ENCODE measurements at regions not wholly inside any gene's neighbourhood (a gene's known extent, or its start where the extent isn't known, plus 50 kb on each side); places are given as distances from the start of the nearest gene placed in this dataset.
A peak's percentile ranks its signal among the peaks of the same experiment; 100 is the strongest.

GRCh38 chr6:113642001-113642713 is 215.0 kb upstream of the MARCKS start:
- ChIA-PET POLR2A (interaction anchor here (0.9 to 2.1 kb wide), 4 partner anchors 11 to 216 kb away, joined by 3 to 20 read pairs (median 6); no protein-coding TSS in a partner anchor), CTCF (interaction anchor here (0.6 to 2.3 kb wide), 11 partner anchors 9 to 217 kb away, joined by 3 to 26 read pairs (median 4); no protein-coding TSS in a partner anchor)
- TF ChIP-seq CTCF (IDR thresholded peaks at IDR 0.05; ENCODE audit: control extremely low read depth, extremely low read depth, low read depth, missing control alignments), result no peak
- no peak for DNase-seq (ENCODE audit: extremely low spot score)

DNA sequence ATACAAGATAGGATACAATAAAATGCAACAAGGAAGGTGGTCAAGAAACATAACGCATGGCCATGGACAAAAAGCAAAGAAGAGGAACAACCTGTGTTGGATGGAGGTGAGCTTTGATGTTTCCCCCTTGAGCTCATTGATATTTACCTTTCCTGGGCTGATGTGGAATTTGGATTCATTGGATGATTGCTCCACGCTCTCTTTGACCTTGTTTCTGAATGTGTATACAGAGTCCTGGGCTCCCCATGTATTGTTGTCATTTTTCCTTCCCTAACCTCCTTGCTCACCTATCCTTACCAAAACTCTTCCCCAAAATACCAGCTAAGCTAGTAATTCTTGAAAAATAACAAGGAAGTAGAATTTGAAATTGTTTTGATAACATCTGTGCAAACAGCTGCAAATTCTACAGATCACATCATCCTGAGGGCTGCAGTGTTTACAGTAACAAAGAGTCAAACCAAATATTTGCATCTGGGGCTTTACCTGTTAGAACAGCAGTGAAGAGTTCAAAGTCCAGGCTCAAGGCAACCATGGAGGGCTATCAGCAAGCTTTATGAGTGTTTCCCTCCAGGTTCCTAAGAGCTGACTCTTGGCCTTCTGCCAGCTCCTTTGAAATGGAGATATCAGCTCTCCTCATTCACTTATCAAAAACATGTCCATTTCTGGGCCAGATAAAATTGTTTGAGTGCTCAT is 214.3 kb upstream of the MARCKS start:
- ChIA-PET CTCF (interaction anchor here (0.6 to 2.3 kb wide), 11 partner anchors 8 to 216 kb away, joined by 3 to 26 read pairs (median 4); no protein-coding TSS in a partner anchor), POLR2A (interaction anchor here (0.6 to 2.1 kb wide), 7 partner anchors 12 to 236 kb away, joined by 3 to 20 read pairs (median 5); no protein-coding TSS in a partner anchor)
- DNase-seq (ENCODE audit: extremely low spot score), result peak; percentile 73
- TF ChIP-seq CTCF (IDR thresholded peaks at IDR 0.05; ENCODE audit: control extremely low read depth, extremely low read depth, low read depth, missing control alignments), result no peak

DNA sequence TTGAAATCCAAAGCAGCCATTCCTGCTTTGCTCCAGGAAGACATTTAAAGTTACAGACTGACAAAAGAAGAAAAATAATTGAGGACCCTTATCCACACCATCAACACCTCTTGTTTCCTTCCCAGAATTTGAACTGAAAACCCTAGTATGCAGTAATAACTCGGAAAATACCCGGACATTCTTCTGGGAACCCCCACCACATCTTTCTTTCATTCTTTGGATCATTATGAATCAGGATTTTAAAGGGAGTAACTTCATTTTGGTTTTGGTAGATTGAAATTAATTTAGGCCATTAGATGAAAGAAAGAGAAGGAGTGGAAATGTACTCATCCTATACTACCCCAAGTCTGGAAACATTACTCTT is 213.8 kb upstream of the MARCKS start:
- CTCF ChIA-PET, result interaction anchor here (0.8 to 2.3 kb wide), 9 partner anchors 8 to 216 kb away, joined by 3 to 26 read pairs (median 4); no protein-coding TSS in a partner anchor
- no peak for DNase-seq (ENCODE audit: extremely low spot score)
- POLR2A ChIA-PET, result interaction anchor here (0.6 to 2.1 kb wide), 5 partner anchors 12 to 236 kb away, joined by 3 to 20 read pairs (median 6); no protein-coding TSS in a partner anchor
- no peak for TF ChIP-seq CTCF (IDR thresholded peaks at IDR 0.05; ENCODE audit: control extremely low read depth, extremely low read depth, low read depth, missing control alignments)

GRCh38 chr6:113644861-113645575 is 212.1 kb upstream of the MARCKS start:
- ChIA-PET POLR2A (interaction anchor here (0.9 to 2.6 kb wide), 3 partner anchors 14 to 213 kb away, joined by 4 to 16 read pairs (median 5); no protein-coding TSS in a partner anchor), CTCF (interaction anchor here (0.9 to 4.6 kb wide), 6 partner anchors 13 to 338 kb away, joined by 3 to 27 read pairs (median 4); no protein-coding TSS in a partner anchor)
- no peak for TF ChIP-seq CTCF (IDR thresholded peaks at IDR 0.05; ENCODE audit: control extremely low read depth, extremely low read depth, low read depth, missing control alignments)
- no peak for DNase-seq (ENCODE audit: extremely low spot score)

- POLR2A ChIA-PET, result interaction anchor here (1.0 to 2.6 kb wide), 2 partner anchors 14 to 213 kb away, joined by 4 to 16 read pairs; no protein-coding TSS in a partner anchor
- CTCF ChIA-PET, result interaction anchor here (0.5 to 4.6 kb wide), 7 partner anchors 9 to 339 kb away, joined by 3 to 27 read pairs (median 3); no protein-coding TSS in a partner anchor
- DNase-seq (ENCODE audit: extremely low spot score), result no peak
- TF ChIP-seq CTCF (IDR thresholded peaks at IDR 0.05; ENCODE audit: control extremely low read depth, extremely low read depth, low read depth, missing control alignments), result no peak
Observed at GRCh38 chr6:113645576-113645970, 211.6 kb upstream of the MARCKS start.

All from GM10248 (cell line).